Embryonic facial prominence (tissue), 1 donor: ENCODE measurements at regions not wholly inside any gene's neighbourhood (a gene's known extent, or its start where the extent isn't known, plus 50 kb on each side); places are given as distances from the start of the nearest gene placed in this dataset.
"Not testable (repeated sequence)": the region's sequence is repeated elsewhere in the genome, so short reads cannot be mapped to it uniquely, and the experiment has no call there.

Experiments used
- DNase-seq: peaks from one replicate; pipeline ENCODE4 v3.0.0-alpha.2; 2016; ENCODE audit errors: extremely low spot score

DNA sequence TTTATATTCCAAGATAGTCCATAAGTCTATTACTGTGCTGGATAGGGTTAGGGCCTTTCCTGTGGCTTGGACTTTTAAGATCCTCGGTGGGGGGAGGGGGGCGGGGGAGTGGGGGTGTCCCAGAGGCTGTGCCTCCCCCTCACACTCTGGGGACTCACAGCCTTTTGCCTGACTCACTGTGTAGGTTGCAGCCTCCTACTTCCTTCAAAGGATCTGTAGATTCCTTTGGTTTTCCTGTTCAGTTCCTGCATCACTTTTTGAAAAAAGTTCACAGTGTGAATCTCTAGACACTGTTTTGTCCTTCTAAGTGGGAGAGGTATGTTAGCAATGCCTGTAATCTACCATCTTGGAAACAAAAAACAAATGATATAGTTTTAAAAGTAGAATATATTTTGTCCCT is 999.9 kb downstream of the GLUD2 start:
- no peak for DNase-seq

DNA sequence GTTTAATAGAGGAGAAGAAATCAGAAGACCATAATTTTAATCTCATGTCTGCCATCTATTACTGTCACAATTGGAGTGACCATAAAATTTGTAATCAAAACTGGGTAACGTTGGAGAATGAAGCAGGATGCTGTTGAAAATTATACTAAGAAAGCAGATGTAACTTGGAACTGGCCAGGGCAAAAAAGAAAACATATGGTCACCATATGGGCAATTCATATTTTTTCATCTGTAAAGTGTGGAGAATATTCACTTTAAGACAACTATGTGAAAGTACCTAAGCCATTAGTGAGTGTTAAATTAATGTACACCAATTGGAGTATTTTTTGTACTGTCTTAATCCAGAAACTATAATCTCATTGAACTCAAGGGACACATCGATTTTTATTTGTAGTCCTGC is 1008.0 kb downstream of the GLUD2 start:
- no peak for DNase-seq

DNA sequence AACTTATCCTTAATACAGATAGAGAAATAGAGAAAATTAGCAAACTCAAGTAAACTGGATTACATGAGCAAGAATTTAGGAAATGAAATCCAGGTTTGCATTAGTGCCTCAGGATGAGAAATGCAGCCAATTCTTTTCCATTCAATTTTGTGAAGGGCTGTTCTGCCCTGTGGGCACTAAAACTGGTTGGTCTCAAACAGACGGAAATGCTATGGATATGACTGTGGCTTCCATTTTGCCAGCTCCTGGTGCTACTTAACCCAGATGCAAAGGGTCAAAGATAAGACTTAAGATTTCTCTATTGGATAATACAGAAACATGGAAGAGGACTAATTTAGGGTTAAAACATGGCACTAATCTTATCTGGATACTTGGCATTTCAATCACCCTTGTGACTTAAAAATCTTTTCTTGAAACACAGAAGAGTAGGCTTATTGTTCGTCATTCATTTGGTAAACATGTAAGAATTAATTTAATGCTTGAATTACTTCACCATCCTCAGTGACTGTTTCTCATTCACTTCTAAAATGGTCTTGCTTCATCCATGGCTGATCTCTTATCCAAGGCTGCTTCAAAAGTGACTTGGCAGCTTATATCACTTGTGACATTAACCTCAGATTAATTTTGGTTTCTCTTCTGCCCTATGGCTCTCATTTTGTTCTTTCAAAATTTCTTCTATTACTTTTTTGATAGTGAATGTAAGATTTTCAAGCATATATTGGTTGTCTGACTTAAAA is 1008.7 kb downstream of the GLUD2 start:
- DNase-seq = no peak

DNA sequence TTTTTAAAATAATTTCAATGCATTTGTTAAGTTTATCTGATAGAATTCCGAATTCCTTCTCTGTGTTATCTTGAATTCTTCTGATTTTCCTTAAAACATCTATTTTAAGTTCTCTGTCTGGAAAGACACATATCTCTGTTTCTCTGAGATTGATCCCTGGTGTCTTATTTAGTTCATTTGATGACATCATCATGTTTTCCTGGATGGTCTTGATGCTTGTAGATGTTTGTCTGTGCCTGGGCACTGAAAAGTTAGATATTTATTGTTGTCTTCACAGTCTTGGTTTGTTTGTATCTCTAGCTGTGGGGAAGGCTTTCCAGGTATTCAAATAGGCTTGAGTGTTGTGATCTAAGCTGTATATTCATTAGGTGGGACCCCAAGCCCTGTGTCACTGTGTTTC is 1028.8 kb downstream of the GLUD2 start:
- DNase-seq = no peak

DNA sequence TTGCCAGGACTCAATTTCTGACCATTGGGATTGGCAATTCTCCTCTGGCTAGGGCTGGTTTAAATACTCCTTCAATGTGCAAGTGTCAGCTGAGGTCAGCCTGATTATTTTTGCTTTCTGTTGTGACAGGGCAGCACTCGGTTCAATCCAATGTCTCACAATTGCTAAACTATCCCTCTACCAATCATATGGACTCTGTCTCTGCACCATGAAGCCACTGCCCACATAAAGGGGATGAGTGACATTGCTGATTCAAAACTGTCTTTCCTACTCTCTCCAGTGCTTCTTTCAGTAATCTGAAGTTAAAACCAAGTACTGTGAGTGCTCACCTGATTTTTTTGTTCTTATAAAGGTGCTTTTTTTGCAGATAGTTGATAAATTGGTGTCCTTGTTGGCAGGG is 1030.7 kb downstream of the GLUD2 start:
- no peak for DNase-seq

DNA sequence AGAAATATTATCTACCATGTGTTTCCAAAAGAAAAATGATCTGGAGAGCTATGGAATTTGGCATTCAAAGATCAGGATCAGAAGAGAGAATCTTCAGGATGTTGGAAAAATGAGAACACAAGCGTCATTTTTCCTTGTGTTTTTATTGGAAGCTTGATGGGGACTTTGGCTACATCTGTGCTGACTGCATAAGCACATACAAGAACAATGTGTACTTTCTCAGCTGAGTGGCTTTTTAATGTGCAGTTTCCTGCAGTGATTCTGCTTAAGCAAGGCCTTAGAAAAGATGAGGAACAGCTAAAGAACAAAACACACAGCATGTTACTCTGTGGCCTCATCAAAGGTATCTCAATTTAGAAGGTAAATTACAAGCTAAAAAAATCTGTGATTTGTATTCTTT is 1039.9 kb downstream of the GLUD2 start:
- no peak for DNase-seq

DNA sequence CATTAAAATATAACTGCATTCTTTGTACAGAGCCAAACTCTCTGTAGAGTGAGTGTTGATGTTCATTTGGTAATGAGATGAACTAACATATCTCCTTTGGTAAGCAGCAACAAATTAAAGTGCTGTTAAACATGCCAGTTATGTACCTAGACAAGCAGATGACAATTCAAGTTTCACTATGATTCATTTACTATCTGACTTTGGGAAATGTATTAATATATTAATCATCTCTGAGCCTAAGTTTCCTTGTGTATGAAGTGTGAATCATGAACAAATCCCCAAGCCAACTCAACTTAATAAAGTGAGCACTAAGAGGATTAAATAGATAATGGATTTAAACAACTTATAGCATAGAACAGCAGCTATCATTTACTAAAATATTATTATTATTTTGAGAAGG is 1044.2 kb downstream of the GLUD2 start:
- no peak for DNase-seq

DNA sequence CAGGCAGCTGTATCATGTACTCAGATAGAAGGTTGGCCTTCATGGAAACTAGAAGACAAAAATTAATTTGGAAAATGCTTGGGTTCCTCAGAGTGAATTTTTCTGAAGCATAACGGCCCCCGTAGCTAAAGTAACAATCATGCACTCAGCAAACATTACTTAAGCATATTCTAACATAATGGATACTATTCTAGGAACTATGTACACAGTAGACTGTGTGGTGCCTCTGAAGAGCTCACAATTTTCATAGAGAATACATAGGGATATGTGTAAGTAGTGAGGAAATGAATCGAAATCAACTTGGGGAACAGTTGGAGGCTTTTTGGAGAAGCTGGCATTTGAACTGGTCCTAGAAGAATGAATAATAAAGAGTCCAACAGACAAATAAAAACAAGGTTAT is 1045.0 kb downstream of the GLUD2 start:
- no peak for DNase-seq

DNA sequence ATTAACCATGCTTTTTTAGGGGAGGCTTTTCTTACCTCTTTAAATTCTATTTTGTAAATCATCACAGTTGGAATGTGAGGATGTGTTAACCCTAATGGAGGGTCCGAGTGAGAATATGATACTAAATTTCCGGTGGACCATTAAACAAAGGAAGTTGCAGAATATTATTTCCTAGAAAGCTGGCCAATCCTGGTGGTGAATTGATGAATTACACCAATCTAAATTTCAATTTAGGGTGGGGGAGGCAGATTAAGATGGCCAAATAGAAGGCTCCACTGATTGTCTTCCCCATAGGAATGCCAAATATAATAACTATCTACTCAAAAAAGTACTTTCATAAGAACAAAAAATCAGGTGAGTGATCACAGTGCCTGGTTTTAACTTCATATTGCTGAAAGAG is 1045.6 kb downstream of the GLUD2 start:
- no peak for DNase-seq

DNA sequence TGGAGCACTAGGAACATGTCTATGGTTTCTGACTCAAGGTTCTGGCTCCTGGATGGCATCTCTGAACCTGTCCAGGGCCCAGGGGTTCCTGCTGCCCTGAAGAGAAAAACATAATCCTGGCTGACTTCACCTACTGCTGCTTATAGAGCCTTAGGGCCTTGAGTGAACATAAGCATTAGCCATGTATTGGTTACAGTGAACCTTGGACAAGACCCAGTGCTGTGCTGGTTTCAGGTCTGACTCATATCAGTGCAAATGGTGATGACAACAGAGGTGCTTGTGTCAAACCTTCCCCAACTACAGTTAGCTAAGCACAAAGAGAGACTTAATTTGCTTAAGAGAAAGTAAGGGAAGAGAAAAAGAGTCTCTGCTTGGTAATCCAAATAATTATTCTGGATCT is 1047.2 kb downstream of the GLUD2 start:
- DNase-seq = no peak

DNA sequence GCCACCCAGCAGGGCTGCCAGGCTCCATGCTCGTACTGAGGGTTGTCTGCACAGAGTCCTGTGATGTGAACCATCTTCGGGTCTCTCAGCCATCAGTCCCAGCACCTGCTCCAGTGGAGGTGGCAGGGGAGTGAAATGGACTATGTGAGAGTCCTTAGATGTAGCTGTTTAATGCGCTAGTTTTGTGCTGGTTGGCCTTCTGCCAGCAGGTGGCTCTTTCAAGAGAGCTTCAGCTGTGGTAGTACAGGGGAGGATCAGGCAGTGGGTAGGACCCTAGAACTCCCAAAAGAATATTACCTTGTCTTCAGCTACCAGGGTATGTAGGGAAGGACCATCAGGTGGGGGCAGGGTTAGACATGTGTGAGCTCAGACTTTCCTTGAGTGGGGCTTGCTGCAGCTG is 1066.0 kb downstream of the GLUD2 start:
- DNase-seq = no peak

DNA sequence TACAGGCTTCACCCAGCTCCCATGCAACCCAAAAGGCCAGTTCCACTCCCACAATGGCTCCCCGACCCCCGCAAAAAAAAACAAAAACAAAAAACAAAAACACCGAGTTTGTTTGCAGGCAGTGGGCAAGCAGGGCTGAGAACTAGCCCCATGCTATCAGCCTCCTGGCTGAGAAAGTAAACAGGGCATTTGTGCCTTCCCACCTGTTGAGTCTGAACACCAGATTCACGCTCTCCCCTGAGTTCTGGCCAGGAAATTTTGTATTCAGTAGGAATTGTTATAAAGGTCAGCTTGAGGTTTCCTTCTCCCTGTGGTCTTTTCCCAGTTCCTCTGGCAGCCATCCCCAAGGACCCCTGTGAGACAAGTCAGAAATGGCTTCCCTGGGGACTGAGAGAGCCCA is 1066.5 kb downstream of the GLUD2 start:
- no peak for DNase-seq

DNA sequence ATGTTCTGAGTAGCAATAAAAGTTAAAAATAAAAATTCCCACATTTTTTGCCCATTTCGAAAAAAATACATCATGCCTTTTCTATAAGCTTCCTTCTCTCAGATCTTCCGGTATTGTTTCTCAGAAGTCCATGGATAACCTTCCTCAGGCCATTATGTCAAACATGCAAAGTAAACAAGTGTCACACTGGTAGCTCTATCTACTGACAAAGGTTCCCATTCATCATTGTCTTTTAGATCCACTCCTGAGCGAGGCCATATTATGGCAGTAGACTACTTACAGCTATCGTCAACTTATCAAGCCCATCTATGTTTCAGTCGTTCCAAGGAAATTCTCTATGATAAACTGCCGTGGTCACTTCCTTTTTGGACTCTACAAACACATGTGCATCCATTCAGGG is 1068.2 kb downstream of the GLUD2 start:
- DNase-seq = no peak

DNA sequence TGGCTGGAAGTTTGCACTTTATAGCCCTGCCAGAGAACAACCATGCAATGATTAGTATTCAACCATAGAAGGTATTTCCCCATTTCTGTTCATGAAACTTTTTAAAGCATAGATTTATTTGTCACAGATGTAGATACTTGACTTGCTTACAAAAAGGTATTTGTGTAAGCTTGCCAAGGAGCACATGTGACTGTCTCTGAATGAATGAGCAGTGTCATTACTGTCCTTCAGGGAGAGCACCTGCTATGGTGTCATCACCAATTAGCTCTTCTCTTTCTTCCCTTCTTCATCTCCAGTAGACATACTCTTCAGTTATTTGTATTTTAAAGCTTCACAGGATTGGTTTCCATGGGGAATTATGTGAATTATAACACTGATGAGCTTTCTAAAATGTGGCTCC is 1064.7 kb upstream of the GRIA3 start:
- DNase-seq = no peak

DNA sequence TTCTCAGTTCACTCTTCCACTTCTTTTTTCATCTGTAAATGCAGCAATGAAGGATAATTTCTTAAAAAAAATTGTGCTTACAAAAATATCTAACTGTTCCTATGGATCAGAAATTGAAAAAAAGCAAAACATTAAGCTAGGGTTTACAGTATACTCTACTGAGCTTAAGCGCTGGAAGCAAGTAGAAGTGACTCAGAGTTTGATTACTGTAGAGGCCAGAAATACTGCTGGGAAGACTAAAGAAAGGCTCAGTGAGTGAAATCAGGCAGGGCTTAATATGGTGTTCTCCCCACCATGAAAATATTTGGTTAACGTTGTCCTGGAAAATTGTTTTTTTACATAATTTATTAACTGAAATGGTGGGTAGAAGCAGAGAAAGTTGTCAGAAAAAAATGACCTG is 1061.8 kb upstream of the GRIA3 start:
- no peak for DNase-seq

DNA sequence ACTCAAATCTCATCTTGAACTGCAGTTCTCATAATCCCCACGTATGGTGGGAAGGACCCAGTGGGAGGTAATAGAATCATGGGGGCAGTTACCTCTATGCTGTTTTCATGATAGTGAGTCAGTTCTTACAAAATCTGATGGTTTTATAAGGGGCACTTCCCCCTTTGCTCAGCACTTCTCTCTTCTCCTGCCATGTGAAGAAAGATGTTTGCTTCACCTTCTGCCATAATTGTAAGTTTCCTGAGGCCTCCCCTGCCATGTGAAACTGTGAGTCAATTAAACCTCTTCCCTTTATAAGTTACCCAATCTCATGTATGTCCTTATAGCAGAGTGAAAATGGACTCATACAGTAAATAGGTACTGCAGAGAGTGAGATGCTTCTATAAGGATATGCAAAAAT is 1050.6 kb upstream of the GRIA3 start:
- DNase-seq = no peak

DNA sequence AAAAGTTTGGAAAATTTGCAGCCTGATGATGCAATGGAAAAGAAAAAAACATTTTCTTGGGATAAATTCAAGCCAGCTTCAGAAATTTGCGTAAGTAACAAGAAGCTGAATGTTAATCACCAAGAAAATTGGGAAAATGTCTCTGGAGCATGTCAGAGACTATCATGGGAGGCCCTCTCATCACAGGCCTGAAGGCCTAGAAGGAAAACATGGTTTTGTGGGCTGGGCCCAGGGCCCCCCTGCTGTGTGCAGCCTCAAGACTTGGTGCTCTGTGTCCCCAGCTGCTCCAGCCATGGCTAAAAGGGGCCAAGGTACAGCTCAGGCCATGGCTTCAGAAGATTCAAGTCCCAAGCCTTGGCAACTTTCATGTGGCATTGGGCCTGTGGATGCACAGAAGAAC is 1049.8 kb upstream of the GRIA3 start:
- DNase-seq = no peak

DNA sequence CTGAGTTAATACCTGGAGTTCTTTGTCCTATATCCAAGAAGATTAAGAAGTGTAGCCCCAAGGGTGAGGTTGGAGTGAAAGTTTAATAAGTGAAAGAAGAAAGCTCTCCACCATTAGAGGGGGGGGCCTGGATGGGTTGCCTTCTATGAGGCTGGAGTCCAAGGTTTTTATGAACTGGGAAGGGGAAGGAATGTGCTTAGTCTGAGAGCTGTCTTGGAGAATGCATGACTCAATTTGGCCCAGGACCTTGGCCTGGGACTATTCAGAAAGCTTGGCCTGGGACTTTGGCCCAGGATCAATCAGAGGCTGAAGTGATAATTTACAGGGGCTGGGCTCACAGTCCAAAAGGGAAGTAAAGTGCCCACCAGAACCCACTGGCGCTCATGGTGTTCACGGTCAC is 1049.0 kb upstream of the GRIA3 start:
- no peak for DNase-seq

DNA sequence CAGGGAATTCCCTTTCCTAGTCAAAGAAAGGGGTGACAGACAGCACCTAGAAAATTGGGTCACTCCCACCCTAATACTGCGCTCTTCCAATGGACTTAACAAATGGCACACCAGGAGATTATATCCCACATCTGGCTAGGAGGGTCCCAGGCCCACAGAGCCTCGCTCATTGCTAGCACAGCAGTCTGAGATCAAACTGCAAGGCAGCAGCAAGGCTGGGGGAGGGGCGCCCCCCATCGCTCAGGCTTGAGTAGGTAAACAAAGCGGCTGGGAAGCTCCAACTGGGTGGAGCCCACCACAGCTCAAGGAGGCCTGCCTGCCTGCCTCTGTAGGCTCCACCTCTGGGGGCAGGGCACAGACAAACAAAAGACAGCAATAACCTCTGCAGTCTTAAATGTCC is 1043.9 kb upstream of the GRIA3 start:
- not testable (repeated sequence) for DNase-seq

DNA sequence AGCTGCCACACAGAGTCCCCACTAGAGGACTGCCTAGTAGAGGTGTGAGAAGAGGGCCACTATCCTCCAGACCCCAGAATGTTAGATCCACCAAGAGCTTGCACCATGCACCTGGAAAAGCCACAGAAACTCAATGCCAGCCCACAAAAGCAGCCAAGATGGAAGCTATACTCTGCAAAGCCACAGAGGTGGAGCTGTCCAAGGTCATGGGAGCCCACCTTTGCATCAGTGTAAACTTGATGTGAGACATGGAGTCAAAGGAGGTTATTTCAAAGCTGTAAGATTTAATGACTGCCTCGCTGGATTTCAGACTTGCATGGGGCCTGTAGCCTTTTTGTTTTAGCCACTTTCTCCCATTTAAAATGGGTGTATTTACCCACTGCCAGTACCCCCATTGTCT is 1030.1 kb upstream of the GRIA3 start:
- no peak for DNase-seq

DNA sequence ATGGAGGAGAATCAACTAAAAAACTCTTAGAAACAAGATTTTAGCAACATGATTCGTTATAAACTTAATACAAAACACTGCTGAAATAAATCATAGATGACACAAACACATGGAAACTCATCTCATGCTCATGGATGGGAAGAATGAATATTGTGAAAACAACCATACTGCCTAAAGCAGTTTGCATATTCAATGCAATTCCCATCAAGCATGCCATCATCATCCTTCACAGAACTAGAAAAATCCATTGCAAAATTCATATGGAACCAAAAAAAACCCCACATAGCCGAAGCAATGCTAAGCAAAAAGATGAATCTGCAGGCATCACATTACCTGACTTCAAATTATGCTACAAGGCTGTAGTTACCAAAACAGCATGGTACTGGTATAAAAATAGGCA is 1015.8 kb upstream of the GRIA3 start:
- no peak for DNase-seq

DNA sequence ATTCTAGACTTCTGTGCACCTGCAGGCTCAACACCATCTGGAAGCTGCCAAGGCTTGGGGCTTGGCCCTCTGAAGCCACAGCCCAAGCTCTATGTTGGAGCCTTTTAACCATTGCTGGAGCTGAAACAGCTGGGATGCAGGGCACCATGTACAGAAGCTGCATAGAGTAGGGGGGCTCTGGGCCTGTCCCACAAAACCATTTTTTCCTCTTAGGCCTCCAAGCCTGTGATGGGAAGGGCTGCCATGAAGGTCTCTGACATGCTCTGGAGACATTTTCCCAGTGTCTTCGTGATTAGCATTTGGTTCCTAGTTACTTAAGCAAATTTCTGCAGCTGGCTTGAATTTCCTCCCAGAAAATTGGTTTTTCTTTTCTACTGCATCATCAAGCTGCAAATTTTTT is 999.3 kb upstream of the GRIA3 start:
- no peak for DNase-seq

DNA sequence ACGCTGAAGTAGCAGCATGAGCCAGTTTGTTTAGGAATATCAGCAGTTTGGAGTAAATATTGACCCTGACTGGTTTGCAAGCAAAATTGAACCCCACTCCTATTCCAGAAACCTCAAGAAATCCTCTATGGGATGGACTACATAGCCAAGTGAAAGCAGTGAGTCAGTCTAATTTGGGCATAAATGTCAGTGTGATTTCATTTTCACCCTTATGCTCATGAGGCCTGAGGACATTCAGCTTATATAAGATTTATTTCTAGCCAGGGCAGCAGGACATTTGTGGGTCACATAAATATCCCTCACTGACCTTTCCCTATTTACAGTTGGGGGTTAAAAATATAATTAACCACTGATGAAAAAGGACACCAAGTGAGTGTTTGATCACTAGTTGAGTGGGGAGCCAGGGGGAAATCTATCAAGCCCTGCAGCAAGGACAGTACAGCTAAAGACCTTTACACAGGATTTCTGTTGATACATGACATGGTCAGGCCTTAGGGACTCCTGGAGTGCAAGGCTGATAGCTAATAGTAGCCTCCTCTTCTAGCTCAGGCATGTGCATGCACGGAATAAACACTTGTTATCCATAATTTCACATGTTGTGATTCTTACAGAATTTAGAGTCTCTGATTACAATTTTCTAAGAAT is 996.9 kb upstream of the GRIA3 start:
- no peak for DNase-seq

DNA sequence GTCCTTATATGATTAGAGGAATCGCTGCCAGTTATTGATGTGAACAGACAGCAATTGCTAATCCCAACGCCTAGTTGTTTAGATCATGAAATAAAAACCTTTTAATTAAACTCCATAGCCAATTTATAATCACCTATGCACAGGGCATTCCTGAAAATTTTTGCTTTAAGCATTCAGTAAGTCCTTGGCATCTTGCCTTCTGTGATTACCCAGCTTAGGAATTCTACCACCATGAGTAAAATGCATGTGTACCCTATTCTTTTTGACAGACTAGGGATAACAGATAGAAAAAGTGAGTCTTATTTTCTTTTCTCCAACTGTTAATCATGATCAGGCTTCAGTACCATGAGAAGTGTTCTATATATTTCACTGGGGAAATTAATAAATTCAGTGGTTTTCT is 995.3 kb upstream of the GRIA3 start:
- DNase-seq = no peak
